Ascending aorta (tissue), 2 donors: ENCODE measurements at regions not wholly inside any gene's neighbourhood (a gene's known extent, or its start where the extent isn't known, plus 50 kb on each side); places are given as distances from the start of the nearest gene placed in this dataset.

Source experiments
- DNase-seq, 2 donors: peaks; one replicate each; pipeline ENCODE4 v3.0.0-alpha.2; 2019; ENCODE audit warnings: low spot score in 2 of 2
- H3K27ac ChIP-seq, 2 donors: fragments of 200-600 bp; sonication (generic); one replicate each; pipeline ENCODE4 v1.5.1; 2016 to 2017; ENCODE audit warnings: mild to moderate bottlenecking in 1 of 2
- H3K27me3 ChIP-seq: fragments of 200-600 bp; sonication (generic); one replicate; pipeline ENCODE4 v1.5.1; 2017
- H3K36me3 ChIP-seq, 2 donors: fragments of 200-600 bp; sonication (generic); one replicate each; pipeline ENCODE4 v1.5.1; 2016
- H3K4me1 ChIP-seq, 2 donors: fragments of 200-600 bp; sonication (generic); one replicate each; pipeline ENCODE4 v1.5.1; 2016 to 2017; ENCODE audit warnings: mild to moderate bottlenecking in 1 of 2
- H3K4me3 ChIP-seq, 2 donors: fragments of 200-600 bp; sonication (generic); one replicate each; pipeline ENCODE4 v1.5.1; 2016 to 2017; ENCODE audit warnings: mild to moderate bottlenecking in 1 of 2
- H3K9me3 ChIP-seq, 2 donors: fragments of 200-600 bp; sonication (generic); one replicate each; pipeline ENCODE4 v1.5.1; 2016
- CTCF ChIP-seq, 3 experiments: fragments of 200-600 bp in 2 of 3; fragments of 450-650 bp in 1 of 3; sonication (generic) in 2 of 3; IDR thresholded peaks; one replicate each; pipeline ENCODE4 v1.5.1; 2016 to 2019; ENCODE audit warnings: antibody characterized with exemption in 3 of 3, mild to moderate bottlenecking in 1 of 3, moderate library complexity in 1 of 3
- intact Hi-C: fragments of 100-400 bp; cut with DNase I; formaldehyde crosslinking; loops from one replicate; pipeline ENCODE4 v1.15.1; 2023

DNA sequence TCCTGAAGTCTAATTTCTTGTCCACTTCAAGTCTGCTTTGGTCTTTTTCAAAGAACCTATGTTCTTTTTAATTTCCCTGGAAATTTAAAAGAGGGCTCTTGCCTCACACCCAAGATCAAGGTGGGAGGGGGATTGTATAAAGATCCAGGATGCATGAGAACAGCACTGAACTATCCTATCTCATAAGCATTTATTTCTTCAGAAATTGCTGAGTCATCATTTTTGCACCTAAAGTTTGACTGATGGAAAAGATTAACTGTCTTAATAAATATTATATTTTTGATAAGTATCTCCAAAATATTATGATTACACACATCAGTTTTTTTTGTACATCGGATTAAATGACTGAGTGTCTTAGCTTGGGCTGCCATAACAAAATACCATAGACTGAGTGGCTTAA lies 90.5 kb downstream of the RPS24 start:
- DNase-seq: no peak

GRCh38 chr10:78129211-78129610 lies 95.5 kb downstream of the RPS24 start:
- TF ChIP-seq CTCF (IDR thresholded peaks at IDR 0.05): no peak
- H3K27ac ChIP-seq: no peak overlapping the region
- H3K4me1 ChIP-seq: no peaks in the 10 kb centered on the region
- no peaks in the 10 kb centered on the region for H3K36me3 ChIP-seq
- H3K27me3 ChIP-seq: no peaks in the 10 kb centered on the region
- H3K4me3 ChIP-seq: no peak overlapping the region
- H3K9me3 ChIP-seq: no peaks in the 10 kb centered on the region
- intact Hi-C loops: no loop called here
- no peak for DNase-seq

More for the DNA sequence above, 90.5 kb downstream of the RPS24 start:
- intact Hi-C loops: no loop called here
- Histone ChIP-seq H3K4me1 (no peaks in the 10 kb centered on the region), H3K27ac (no peak overlapping the region), H3K9me3 (peaks cover 8 to 25% of the 10 kb centered on the region in 2 donors), H3K27me3 (no peaks in the 10 kb centered on the region), H3K4me3 (no peak overlapping the region), H3K36me3 (no peaks in the 10 kb centered on the region)
- no peak for TF ChIP-seq CTCF (IDR thresholded peaks at IDR 0.05)

GRCh38 chr10:78130966-78131710 lies 97.5 kb downstream of the RPS24 start:
- DNase-seq: no peak
- TF ChIP-seq CTCF (IDR thresholded peaks at IDR 0.05): no peak
- Histone ChIP-seq H3K9me3 (no peaks in the 10 kb centered on the region), H3K4me1 (no peaks in the 10 kb centered on the region), H3K36me3 (no peaks in the 10 kb centered on the region), H3K27ac (no peak overlapping the region), H3K4me3 (no peak overlapping the region), H3K27me3 (no peaks in the 10 kb centered on the region)
- intact Hi-C loops: no loop called here

GRCh38 chr10:78134773-78135306 lies 101.2 kb downstream of the RPS24 start:
- no peak for DNase-seq
- no peak for TF ChIP-seq CTCF (IDR thresholded peaks at IDR 0.05)
- no peaks in the 10 kb centered on the region for H3K4me1 ChIP-seq
- intact Hi-C loops: no loop called here
- H3K4me3 ChIP-seq: no peak overlapping the region
- H3K27ac ChIP-seq: no peak overlapping the region
- no peaks in the 10 kb centered on the region for H3K27me3 ChIP-seq
- no peaks in the 10 kb centered on the region for H3K36me3 ChIP-seq
- no peaks in the 10 kb centered on the region for H3K9me3 ChIP-seq

GRCh38 chr10:78137147-78137546 lies 103.5 kb downstream of the RPS24 start:
- intact Hi-C loops: no loop called here
- no peak for TF ChIP-seq CTCF (IDR thresholded peaks at IDR 0.05)
- Histone ChIP-seq H3K4me1 (no peaks in the 10 kb centered on the region), H3K27ac (no peak overlapping the region), H3K4me3 (no peak overlapping the region), H3K9me3 (no peaks in the 10 kb centered on the region), H3K27me3 (no peaks in the 10 kb centered on the region), H3K36me3 (no peaks in the 10 kb centered on the region)
- DNase-seq: no peak
